Kidney (tissue), 13 donors: ENCODE measurements at regions not wholly inside any gene's neighbourhood (a gene's known extent, or its start where the extent isn't known, plus 50 kb on each side); places are given as distances from the start of the nearest gene placed in this dataset.

Experiments used
- DNase-seq, 5 donors: peaks; one replicate each; pipeline ENCODE4 v3.0.0-alpha.2; 2013 to 2020
- FAIRE-seq: peaks from 2 replicates; lab custom pipeline; 2012; peaks lifted over from hg19 to GRCh38; lab: Jason Lieb, UNC
- H3K27ac ChIP-seq, 2 donors: one replicate each; pipeline ENCODE4 v1.7.0; 2013; ENCODE audit warnings: low read depth in 2 of 2, low read length in 2 of 2, inconsistent platforms in 1 of 2
- H3K27me3 ChIP-seq: one replicate; pipeline ENCODE4 v1.7.1; 2013; ENCODE audit warnings: low read length, inconsistent platforms; ENCODE audit not compliant: control insufficient read depth, insufficient read depth
- H3K36me3 ChIP-seq, 3 donors: one replicate each; pipeline versions ENCODE4 v1.7.0 to v1.7.1; 2013; ENCODE audit warnings: low read length in 3 of 3, control low read depth in 1 of 3, inconsistent platforms in 1 of 3; ENCODE audit not compliant: insufficient read depth in 3 of 3, control insufficient read depth in 2 of 3
- H3K4me1 ChIP-seq, 3 donors: one replicate each; pipeline versions ENCODE4 v1.7.0 to v1.7.1; 2013; ENCODE audit warnings: low read length in 3 of 3, inconsistent platforms in 1 of 3, low read depth in 1 of 3; ENCODE audit not compliant: control insufficient read depth in 2 of 3, insufficient read depth in 2 of 3
- H3K4me3 ChIP-seq, 3 donors: one replicate each; pipeline versions ENCODE4 v1.7.0 to v1.8.1; 2013; ENCODE audit warnings: low read length in 3 of 3, control low read depth in 1 of 3, inconsistent platforms in 1 of 3
- H3K9ac ChIP-seq, 3 donors: one replicate each; pipeline versions ENCODE4 v1.7.0 to v1.7.1; 2013; ENCODE audit warnings: low read length in 3 of 3, control low read depth in 1 of 3, inconsistent platforms in 1 of 3
- H3K9me3 ChIP-seq, 3 donors: one replicate each; pipeline versions ENCODE4 v1.7.0 to v1.7.1; 2013; ENCODE audit warnings: low read length in 3 of 3, control low read depth in 1 of 3, inconsistent platforms in 1 of 3; ENCODE audit not compliant: control insufficient read depth in 2 of 3, insufficient read depth in 1 of 3
- CTCF ChIP-seq: IDR thresholded peaks from 3 replicates; pipeline ENCODE4 v1.5.1; 2012; ENCODE audit warnings: mild to moderate bottlenecking, moderate library complexity, borderline replicate concordance; ENCODE audit not compliant: insufficient read depth; ENCODE audit errors: extremely low read depth
- intact Hi-C: fragments of 100-400 bp; cut with DNase I; formaldehyde crosslinking; loops from one replicate; pipeline ENCODE4 v1.11.1; 2022
- donor health status: control.
- donor health status: control.
- donor health status: control.
- donor health status: control.
- donor health status: control.
- donor health status: DM: yes; HTN: yes; CAD: no.
- donor health status: Normal renal cell carcinoma (clear cell type).

- Histone ChIP-seq H3K9me3 (peaks cover 0 to 5% (median 0%) of the 10 kb centered on the region in 3 donors), H3K27me3 (no peaks in the 10 kb centered on the region), H3K4me1 (no peaks in the 10 kb centered on the region), H3K36me3 (no peaks in the 10 kb centered on the region), H3K27ac (no peak overlapping the region), H3K9ac (no peak overlapping the region), H3K4me3 (no peak overlapping the region)
- no peak for DNase-seq
- intact Hi-C loops: no loop called here
- no peak for TF ChIP-seq CTCF
- FAIRE-seq: no peak
Measured at GRCh38 chr5:126074538-126074937, 348.7 kb upstream of the GRAMD2B start.

- Histone ChIP-seq H3K9ac (no peak overlapping the region), H3K4me3 (no peak overlapping the region), H3K9me3 (peaks cover 0 to 8% (median 0%) of the 10 kb centered on the region in 3 donors), H3K36me3 (no peaks in the 10 kb centered on the region), H3K27me3 (no peaks in the 10 kb centered on the region), H3K27ac (no peak overlapping the region), H3K4me1 (no peaks in the 10 kb centered on the region)
- intact Hi-C loops: no loop called here
- no peak for TF ChIP-seq CTCF
- FAIRE-seq: no peak
- no peak for DNase-seq
Measured at GRCh38 chr5:126079266-126079665, 343.9 kb upstream of the GRAMD2B start.

- no peak for FAIRE-seq
- no peak overlapping the region for H3K27ac ChIP-seq
- H3K4me3 ChIP-seq: no peak overlapping the region
- no peaks in the 10 kb centered on the region for H3K4me1 ChIP-seq
- no peak overlapping the region for H3K9ac ChIP-seq
- DNase-seq: no peak
- intact Hi-C loops: no loop called here
- H3K36me3 ChIP-seq: no peaks in the 10 kb centered on the region
- no peaks in the 10 kb centered on the region for H3K27me3 ChIP-seq
- TF ChIP-seq CTCF: no peak
- H3K9me3 ChIP-seq: peaks cover 0 to 13% (median 0%) of the 10 kb centered on the region in 3 donors
Measured at GRCh38 chr5:126081209-126081608, 342.0 kb upstream of the GRAMD2B start.

DNA sequence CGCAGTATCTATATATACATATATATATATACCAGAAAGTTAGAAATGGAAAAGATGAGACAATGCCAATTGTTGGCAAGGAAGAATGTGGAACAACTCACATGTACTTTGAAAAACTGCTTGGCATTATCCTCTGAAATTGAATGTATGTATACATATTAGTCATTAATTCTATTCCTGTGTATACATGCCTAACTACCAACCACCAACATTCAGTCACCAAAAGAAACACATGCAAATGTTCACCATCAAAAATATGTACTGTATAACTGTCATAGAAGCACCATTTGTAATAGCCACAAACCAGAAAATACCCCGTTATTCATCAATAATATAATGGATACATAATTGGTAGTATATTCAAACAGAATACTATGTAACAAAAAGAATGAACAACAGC is 330.2 kb upstream of the GRAMD2B start:
- no peak overlapping the region for H3K27ac ChIP-seq
- DNase-seq (no peak), FAIRE-seq (no peak)
- H3K9ac ChIP-seq: no peak overlapping the region
- no peak for TF ChIP-seq CTCF
- intact Hi-C loops: no loop called here
- no peak overlapping the region for H3K4me3 ChIP-seq
- H3K4me1 ChIP-seq: no peaks in the 10 kb centered on the region
- no peaks in the 10 kb centered on the region for H3K9me3 ChIP-seq
- no peaks in the 10 kb centered on the region for H3K36me3 ChIP-seq
- no peaks in the 10 kb centered on the region for H3K27me3 ChIP-seq
